ENCODE measurements at regions not wholly inside any gene's neighbourhood (a gene's known extent, or its start where the extent isn't known, plus 50 kb on each side); places are given as distances from the start of the nearest gene placed in this dataset.

DNA sequence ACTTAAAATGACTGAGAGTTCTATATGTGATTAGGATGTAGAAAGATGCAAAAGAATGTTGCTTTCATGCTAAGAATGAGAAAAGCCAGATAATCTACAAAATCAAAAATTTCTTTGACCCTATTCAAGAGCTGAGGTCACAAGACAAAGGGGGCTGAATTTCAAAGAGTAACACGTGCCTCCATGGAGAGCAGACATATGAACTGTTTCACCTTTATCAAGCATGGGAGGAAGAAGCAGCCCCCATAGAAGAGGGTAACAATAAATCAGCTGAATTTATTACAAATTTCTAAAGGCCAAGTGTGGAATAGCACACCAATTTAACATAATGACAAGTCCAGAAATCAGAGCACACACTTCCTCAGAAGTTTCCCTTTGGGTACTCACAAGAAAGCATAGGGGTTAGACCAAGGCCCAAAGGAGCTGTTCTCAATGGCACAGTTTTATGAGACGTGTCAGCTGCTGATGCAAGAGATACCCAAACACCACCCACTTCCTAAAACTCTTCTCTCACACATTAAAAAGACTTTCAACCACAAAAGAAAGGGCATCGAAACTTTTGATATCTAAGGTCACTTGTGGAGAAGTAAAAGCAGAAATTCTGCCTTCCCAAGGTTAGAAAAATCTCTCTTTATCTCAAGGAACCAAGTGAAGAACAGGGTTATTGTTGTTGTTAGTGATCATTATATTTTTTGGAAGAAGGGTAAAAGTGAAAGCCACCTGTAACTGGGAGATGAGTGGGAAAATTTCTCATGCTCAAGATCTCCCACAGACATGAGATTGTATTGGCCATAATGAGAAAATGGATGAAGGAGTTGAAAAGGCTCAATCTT lies 950.1 kb downstream of the TRIB2 start:
- TF ChIP-seq EP300 (IDR thresholded peaks at IDR 0.05) (no peak), CTCF (IDR thresholded peaks at IDR 0.05) (no peak)

Data from suprapubic skin (tissue), 3 donors.